Endothelial cell of umbilical vein (primary cell): ENCODE measurements at regions not wholly inside any gene's neighbourhood (a gene's known extent, or its start where the extent isn't known, plus 50 kb on each side); places are given as distances from the start of the nearest gene placed in this dataset.

Experiments
- EZH2 ChIP-seq: IDR thresholded peaks from 2 replicates; pipeline ENCODE4 v1.6.1; 2012; ENCODE audit warnings: borderline replicate concordance, low read depth, mild to moderate bottlenecking, moderate library complexity, low read length, inconsistent platforms; ENCODE audit not compliant: severe bottlenecking
- JUN ChIP-seq: IDR thresholded peaks from 2 replicates; pipeline ENCODE4 v1.6.1; 2011; ENCODE audit warnings: borderline replicate concordance, low read depth; ENCODE audit not compliant: insufficient read length, insufficient read depth
- POLR2A ChIP-seq: IDR thresholded peaks from 2 replicates; pipeline ENCODE4 v1.6.1; 2012; ENCODE audit warnings: low read depth, mild to moderate bottlenecking, control low read depth, low read length
- POLR2AphosphoS5 ChIP-seq: IDR thresholded peaks from 2 replicates; pipeline ENCODE4 v1.6.1; 2012; ENCODE audit warnings: low read depth, mild to moderate bottlenecking, control low read depth, low read length, moderate library complexity; ENCODE audit not compliant: insufficient read depth
- TF ChIP-seq, protein P1 (sequence below), 2 donors: IDR thresholded peaks; 1 replicate in 1 of 2; 2 replicates in 1 of 2; pipeline ENCODE4 v1.5.1; 2011; ENCODE audit warnings: low read length in 2 of 2, mild to moderate bottlenecking in 2 of 2, moderate library complexity in 2 of 2, control low read depth in 1 of 2, inconsistent platforms in 1 of 2, low read depth in 1 of 2; ENCODE audit not compliant: insufficient read depth in 1 of 2; ENCODE audit errors: extremely low read depth in 1 of 2

DNA sequence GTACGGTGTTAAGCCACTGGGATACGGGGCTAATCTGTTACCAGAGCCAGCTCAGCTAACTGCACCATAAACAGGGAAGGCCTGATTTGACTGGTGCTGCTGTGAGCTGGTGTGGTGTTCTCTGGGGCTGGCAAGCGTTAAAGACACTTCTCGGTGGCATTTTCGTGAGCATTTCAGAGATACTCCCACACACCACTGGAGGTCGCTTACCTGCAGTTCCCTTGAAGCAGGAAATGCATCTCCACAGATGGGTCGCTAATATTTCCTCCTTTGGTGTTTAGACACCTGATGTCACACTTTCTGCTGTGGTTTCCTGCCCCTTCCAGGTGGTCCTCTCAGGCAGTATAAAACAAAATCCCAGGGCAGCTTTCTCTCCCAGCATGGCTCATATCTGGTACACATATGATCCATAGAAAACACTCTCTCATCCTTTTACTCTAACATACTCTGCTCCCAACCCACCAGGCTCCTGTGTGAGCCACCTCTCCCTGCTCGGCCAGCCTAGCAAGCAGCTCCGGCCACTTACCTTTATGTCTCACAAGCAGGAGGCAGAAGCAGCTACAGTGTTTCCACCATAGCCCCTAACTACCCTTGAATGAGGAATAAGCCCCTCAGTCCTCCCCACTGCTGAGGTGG lies 129.9 kb upstream of the GRIN2B start:
- TF ChIP-seq, protein P1, sequence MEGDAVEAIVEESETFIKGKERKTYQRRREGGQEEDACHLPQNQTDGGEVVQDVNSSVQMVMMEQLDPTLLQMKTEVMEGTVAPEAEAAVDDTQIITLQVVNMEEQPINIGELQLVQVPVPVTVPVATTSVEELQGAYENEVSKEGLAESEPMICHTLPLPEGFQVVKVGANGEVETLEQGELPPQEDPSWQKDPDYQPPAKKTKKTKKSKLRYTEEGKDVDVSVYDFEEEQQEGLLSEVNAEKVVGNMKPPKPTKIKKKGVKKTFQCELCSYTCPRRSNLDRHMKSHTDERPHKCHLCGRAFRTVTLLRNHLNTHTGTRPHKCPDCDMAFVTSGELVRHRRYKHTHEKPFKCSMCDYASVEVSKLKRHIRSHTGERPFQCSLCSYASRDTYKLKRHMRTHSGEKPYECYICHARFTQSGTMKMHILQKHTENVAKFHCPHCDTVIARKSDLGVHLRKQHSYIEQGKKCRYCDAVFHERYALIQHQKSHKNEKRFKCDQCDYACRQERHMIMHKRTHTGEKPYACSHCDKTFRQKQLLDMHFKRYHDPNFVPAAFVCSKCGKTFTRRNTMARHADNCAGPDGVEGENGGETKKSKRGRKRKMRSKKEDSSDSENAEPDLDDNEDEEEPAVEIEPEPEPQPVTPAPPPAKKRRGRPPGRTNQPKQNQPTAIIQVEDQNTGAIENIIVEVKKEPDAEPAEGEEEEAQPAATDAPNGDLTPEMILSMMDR (IDR thresholded peaks at IDR 0.05; ENCODE audit: extremely low read depth in 1 of 2, insufficient read depth in 1 of 2, low read depth in 1 of 2, low read length in 2 of 2), result no peak
- no peak for TF ChIP-seq JUN
- no peak for TF ChIP-seq POLR2AphosphoS5
- TF ChIP-seq EZH2, result no peak
- TF ChIP-seq POLR2A, result no peak
